ENCODE measurements at regions not wholly inside any gene's neighbourhood (a gene's known extent, or its start where the extent isn't known, plus 50 kb on each side); places are given as distances from the start of the nearest gene placed in this dataset.

DNA sequence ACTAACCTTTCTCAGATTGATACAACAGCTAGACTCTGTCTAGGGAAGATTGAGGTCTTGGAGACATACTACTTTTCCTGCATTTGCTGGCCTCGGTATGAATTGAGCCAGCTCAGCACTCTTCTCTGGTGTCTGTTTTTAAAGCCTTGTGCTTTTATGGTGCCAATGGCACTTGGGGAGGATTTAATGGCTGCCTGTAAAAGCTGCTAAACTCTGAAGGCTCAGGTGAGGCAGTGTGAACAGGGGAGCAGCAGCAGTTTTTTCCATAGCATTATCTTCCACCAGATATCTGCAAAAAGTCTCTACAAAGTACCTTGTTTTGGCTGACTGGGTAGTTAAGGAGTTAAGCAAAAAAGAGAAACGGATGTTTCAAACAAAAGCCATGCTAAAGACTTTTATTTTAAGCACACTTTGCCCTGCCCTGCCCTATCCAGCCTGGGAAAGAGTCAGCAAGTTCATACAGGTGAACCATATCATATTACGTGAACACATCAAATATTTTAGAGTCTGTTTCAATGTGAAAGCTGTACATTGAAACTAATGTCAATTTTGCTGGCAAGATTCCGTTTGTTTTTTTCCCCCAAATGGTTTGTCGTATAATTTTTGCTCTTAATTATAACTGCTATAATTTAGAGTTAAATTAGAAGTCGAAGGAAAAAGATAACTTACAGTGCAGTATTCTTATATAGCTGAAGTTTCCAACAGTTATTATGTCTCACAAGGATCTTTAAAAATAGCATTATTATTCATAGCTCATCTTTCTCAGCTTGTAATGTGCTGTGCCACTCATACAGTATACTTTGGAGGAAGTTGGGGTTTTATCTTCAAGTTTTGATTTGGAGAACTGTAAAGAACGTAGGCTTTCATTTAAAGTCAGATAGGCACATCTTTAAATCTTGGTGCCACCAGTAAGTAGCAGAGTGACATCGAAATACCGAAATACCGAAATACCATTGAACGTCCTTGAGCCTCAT lies 424.1 kb upstream of the CD180 start:
- TF ChIP-seq, protein P1, sequence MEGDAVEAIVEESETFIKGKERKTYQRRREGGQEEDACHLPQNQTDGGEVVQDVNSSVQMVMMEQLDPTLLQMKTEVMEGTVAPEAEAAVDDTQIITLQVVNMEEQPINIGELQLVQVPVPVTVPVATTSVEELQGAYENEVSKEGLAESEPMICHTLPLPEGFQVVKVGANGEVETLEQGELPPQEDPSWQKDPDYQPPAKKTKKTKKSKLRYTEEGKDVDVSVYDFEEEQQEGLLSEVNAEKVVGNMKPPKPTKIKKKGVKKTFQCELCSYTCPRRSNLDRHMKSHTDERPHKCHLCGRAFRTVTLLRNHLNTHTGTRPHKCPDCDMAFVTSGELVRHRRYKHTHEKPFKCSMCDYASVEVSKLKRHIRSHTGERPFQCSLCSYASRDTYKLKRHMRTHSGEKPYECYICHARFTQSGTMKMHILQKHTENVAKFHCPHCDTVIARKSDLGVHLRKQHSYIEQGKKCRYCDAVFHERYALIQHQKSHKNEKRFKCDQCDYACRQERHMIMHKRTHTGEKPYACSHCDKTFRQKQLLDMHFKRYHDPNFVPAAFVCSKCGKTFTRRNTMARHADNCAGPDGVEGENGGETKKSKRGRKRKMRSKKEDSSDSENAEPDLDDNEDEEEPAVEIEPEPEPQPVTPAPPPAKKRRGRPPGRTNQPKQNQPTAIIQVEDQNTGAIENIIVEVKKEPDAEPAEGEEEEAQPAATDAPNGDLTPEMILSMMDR (IDR thresholded peaks at IDR 0.05) = no peak
- TF ChIP-seq POLR2A (IDR thresholded peaks at IDR 0.05) = no peak
